ENCODE measurements at regions not wholly inside any gene's neighbourhood (a gene's known extent, or its start where the extent isn't known, plus 50 kb on each side); places are given as distances from the start of the nearest gene placed in this dataset.
A peak's percentile ranks its signal among the peaks of the same experiment; 100 is the strongest.

GRCh38 chr3:31050296-31050695, 155.8 kb upstream of the GADL1 start:
- no peak for DNase-seq (ENCODE audit: low spot score)

- DNase-seq (ENCODE audit: low spot score): no peak
Observed at GRCh38 chr3:31051226-31051625, 156.8 kb upstream of the GADL1 start.

- DNase-seq (ENCODE audit: low spot score): no peak
Observed at GRCh38 chr3:31053299-31053698, 158.8 kb upstream of the GADL1 start.

- DNase-seq (ENCODE audit: low spot score): no peak
Observed at GRCh38 chr3:31054032-31054431, 159.6 kb upstream of the GADL1 start.

- DNase-seq (ENCODE audit: low spot score): no peak
Observed at GRCh38 chr3:31055757-31056156, 161.3 kb upstream of the GADL1 start.

- no peak for DNase-seq (ENCODE audit: low spot score)
Observed at GRCh38 chr3:31057891-31058290, 163.4 kb upstream of the GADL1 start.

- no peak for DNase-seq (ENCODE audit: low spot score)
Observed at GRCh38 chr3:31064021-31064420, 169.6 kb upstream of the GADL1 start.

- no peak for DNase-seq (ENCODE audit: low spot score)
Observed at GRCh38 chr3:31065765-31066164, 171.3 kb upstream of the GADL1 start.

GRCh38 chr3:31067004-31067403, 172.5 kb upstream of the GADL1 start:
- DNase-seq (ENCODE audit: low spot score): peak; percentile 72

- no peak for DNase-seq (ENCODE audit: low spot score)
Observed at GRCh38 chr3:31075471-31075870, 181.0 kb upstream of the GADL1 start.

GRCh38 chr3:31075876-31076275, 181.4 kb upstream of the GADL1 start:
- no peak for DNase-seq (ENCODE audit: low spot score)

- DNase-seq (ENCODE audit: low spot score): no peak
Observed at GRCh38 chr3:31077021-31077601, 182.7 kb upstream of the GADL1 start.

GRCh38 chr3:31077826-31078225, 183.4 kb upstream of the GADL1 start:
- DNase-seq (ENCODE audit: low spot score): no peak

- DNase-seq (ENCODE audit: low spot score): no peak
Observed at GRCh38 chr3:31079689-31080088, 185.2 kb upstream of the GADL1 start.

GRCh38 chr3:31081018-31081662, 186.7 kb upstream of the GADL1 start:
- no peak for DNase-seq (ENCODE audit: low spot score)

GRCh38 chr3:31086148-31086547, 191.7 kb upstream of the GADL1 start:
- DNase-seq (ENCODE audit: low spot score): no peak

GRCh38 chr3:31086698-31087097, 192.2 kb upstream of the GADL1 start:
- no peak for DNase-seq (ENCODE audit: low spot score)

- DNase-seq (ENCODE audit: low spot score): no peak
Observed at GRCh38 chr3:31091748-31092147, 197.3 kb upstream of the GADL1 start.

- no peak for DNase-seq (ENCODE audit: low spot score)
Observed at GRCh38 chr3:31092748-31093589, 198.5 kb upstream of the GADL1 start.

GRCh38 chr3:31093606-31094005, 199.1 kb upstream of the GADL1 start:
- no peak for DNase-seq (ENCODE audit: low spot score)

- DNase-seq (ENCODE audit: low spot score): no peak
Observed at GRCh38 chr3:31094048-31094447, 199.6 kb upstream of the GADL1 start.

GRCh38 chr3:31095255-31095654, 200.8 kb upstream of the GADL1 start:
- DNase-seq (ENCODE audit: low spot score): no peak

- DNase-seq (ENCODE audit: low spot score): no peak
Observed at GRCh38 chr3:31096661-31097395, 202.4 kb upstream of the GADL1 start.

Data from left forelimb (tissue), 1 donor.